Kidney (tissue), 13 donors: ENCODE measurements at regions not wholly inside any gene's neighbourhood (a gene's known extent, or its start where the extent isn't known, plus 50 kb on each side); places are given as distances from the start of the nearest gene placed in this dataset.

ENCODE experiments used
- DNase-seq, 5 donors: peaks; one replicate each; pipeline ENCODE4 v3.0.0-alpha.2; 2013 to 2020
- FAIRE-seq: peaks from 2 replicates; lab custom pipeline; 2012; peaks lifted over from hg19 to GRCh38; lab: Jason Lieb, UNC
- H3K27ac ChIP-seq, 2 donors: one replicate each; pipeline ENCODE4 v1.7.0; 2013; ENCODE audit warnings: low read depth in 2 of 2, low read length in 2 of 2, inconsistent platforms in 1 of 2
- H3K27me3 ChIP-seq: one replicate; pipeline ENCODE4 v1.7.1; 2013; ENCODE audit warnings: low read length, inconsistent platforms; ENCODE audit not compliant: control insufficient read depth, insufficient read depth
- H3K36me3 ChIP-seq, 3 donors: one replicate each; pipeline versions ENCODE4 v1.7.0 to v1.7.1; 2013; ENCODE audit warnings: low read length in 3 of 3, control low read depth in 1 of 3, inconsistent platforms in 1 of 3; ENCODE audit not compliant: insufficient read depth in 3 of 3, control insufficient read depth in 2 of 3
- H3K4me1 ChIP-seq, 3 donors: one replicate each; pipeline versions ENCODE4 v1.7.0 to v1.7.1; 2013; ENCODE audit warnings: low read length in 3 of 3, inconsistent platforms in 1 of 3, low read depth in 1 of 3; ENCODE audit not compliant: control insufficient read depth in 2 of 3, insufficient read depth in 2 of 3
- H3K4me3 ChIP-seq, 3 donors: one replicate each; pipeline versions ENCODE4 v1.7.0 to v1.8.1; 2013; ENCODE audit warnings: low read length in 3 of 3, control low read depth in 1 of 3, inconsistent platforms in 1 of 3
- H3K9ac ChIP-seq, 3 donors: one replicate each; pipeline versions ENCODE4 v1.7.0 to v1.7.1; 2013; ENCODE audit warnings: low read length in 3 of 3, control low read depth in 1 of 3, inconsistent platforms in 1 of 3
- H3K9me3 ChIP-seq, 3 donors: one replicate each; pipeline versions ENCODE4 v1.7.0 to v1.7.1; 2013; ENCODE audit warnings: low read length in 3 of 3, control low read depth in 1 of 3, inconsistent platforms in 1 of 3; ENCODE audit not compliant: control insufficient read depth in 2 of 3, insufficient read depth in 1 of 3
- CTCF ChIP-seq: IDR thresholded peaks from 3 replicates; pipeline ENCODE4 v1.5.1; 2012; ENCODE audit warnings: mild to moderate bottlenecking, moderate library complexity, borderline replicate concordance; ENCODE audit not compliant: insufficient read depth; ENCODE audit errors: extremely low read depth
- intact Hi-C: fragments of 100-400 bp; cut with DNase I; formaldehyde crosslinking; loops from one replicate; pipeline ENCODE4 v1.11.1; 2022
- donor health status: control.
- donor health status: control.
- donor health status: control.
- donor health status: control.
- donor health status: control.
- donor health status: DM: yes; HTN: yes; CAD: no.
- donor health status: Normal renal cell carcinoma (clear cell type).

GRCh38 chr10:116792817-116793216 lies 50.5 kb upstream of the HSPA12A start:
- H3K4me3 ChIP-seq: no peak overlapping the region
- H3K9ac ChIP-seq: no peak overlapping the region
- H3K27me3 ChIP-seq: no peaks in the 10 kb centered on the region
- H3K9me3 ChIP-seq: no peaks in the 10 kb centered on the region
- H3K36me3 ChIP-seq: no peaks in the 10 kb centered on the region
- H3K27ac ChIP-seq: no peak overlapping the region
- FAIRE-seq (no peak), DNase-seq (no peak)
- H3K4me1 ChIP-seq: peaks cover 0 to 2% (median 2%) of the 10 kb centered on the region in 3 donors
- no peak for TF ChIP-seq CTCF
- intact Hi-C loops: no loop called here

- no peak for TF ChIP-seq CTCF
Observed at GRCh38 chr10:116796469-116796868, 52.8 kb upstream of the ENO4 start.

GRCh38 chr10:116796910-116797513 lies 52.3 kb upstream of the ENO4 start:
- Histone ChIP-seq H3K27ac (no peak overlapping the region), H3K9ac (no peak overlapping the region), H3K4me3 (no peak overlapping the region), H3K9me3 (no peaks in the 10 kb centered on the region), H3K4me1 (no peaks in the 10 kb centered on the region), H3K36me3 (no peaks in the 10 kb centered on the region), H3K27me3 (no peaks in the 10 kb centered on the region)
- peak; percentile 90 for TF ChIP-seq CTCF
- FAIRE-seq: no peak
- intact Hi-C loops: loop anchor here (5.0 kb wide), 1 partner anchor 380 kb away; no protein-coding TSS in a partner anchor
- peak; percentile 82 to 91 (median 84) for DNase-seq

More at GRCh38 chr10:116796469-116796868, 52.8 kb upstream of the ENO4 start:
- no peak overlapping the region for H3K4me3 ChIP-seq
- DNase-seq (no peak), FAIRE-seq (no peak)
- no peaks in the 10 kb centered on the region for H3K36me3 ChIP-seq
- no peaks in the 10 kb centered on the region for H3K27me3 ChIP-seq
- H3K27ac ChIP-seq: no peak overlapping the region
- no peaks in the 10 kb centered on the region for H3K4me1 ChIP-seq
- no peaks in the 10 kb centered on the region for H3K9me3 ChIP-seq
- intact Hi-C loops: loop anchor here (5.0 kb wide), 1 partner anchor 381 kb away; no protein-coding TSS in a partner anchor
- no peak overlapping the region for H3K9ac ChIP-seq
